HepG2 (cell line): ENCODE measurements at regions not wholly inside any gene's neighbourhood (a gene's known extent, or its start where the extent isn't known, plus 50 kb on each side); places are given as distances from the start of the nearest gene placed in this dataset.

Experiments used
- ATAC-seq: fragments of 200-7000 bp; cut with Tn5 transposase; 3 replicates; pipeline ENCODE4 v1.9.1; 2020; ENCODE audit warnings: mild to moderate bottlenecking, moderate library complexity
- BruUV-seq: library from RNA; stranded (reverse); fragments of 400-500 nt; replicated peaks from 2 replicates; lab custom pipeline; 2021; lab: Mats Ljungman, UMichigan
- CTCF ChIA-PET: fragments of 300-600 bp; formaldehyde crosslinking; extraction: SDS; loops from one replicate; lab custom pipeline; 2021; ENCODE audit warnings: low total read pairs, inconsistent platforms, low intra/inter-chr PET ratio; lab: Yijun Ruan, JAX
- POLR2A ChIA-PET: fragments of 350-600 bp; sonication (Branson Sonifier 250); formaldehyde crosslinking; loops from one replicate; lab custom pipeline; 2020; ENCODE audit warnings: antibody characterized with exemption, inconsistent platforms; lab: Yijun Ruan, JAX
- DNase-seq: peaks from one replicate; pipeline ENCODE4 v3.0.0-alpha.2; 2015; ENCODE audit warnings: low spot score
- FAIRE-seq: peaks from 3 replicates; lab custom pipeline; 2011; peaks lifted over from hg19 to GRCh38; lab: Jason Lieb, UNC
- H2AFZ ChIP-seq: one replicate; pipeline ENCODE4 v1.6.1; 2011; ENCODE audit warnings: low read length, inconsistent platforms
- H3K27ac ChIP-seq: fragments of 300-600 bp; 3 replicates; pipeline ENCODE4 v1.8.0; 2011; ENCODE audit warnings: mixed run types, mild to moderate bottlenecking, mixed read lengths, low read length, inconsistent platforms; ENCODE audit not compliant: insufficient read depth; ENCODE audit errors: extremely low read length
- H3K27me3 ChIP-seq, 2 experiments: fragments of 200-600 bp in 1 of 2; 2 replicates in 1 of 2; 3 replicates in 1 of 2; pipeline versions ENCODE4 v1.6.0 to v1.8.0; 2011; ENCODE audit warnings: low read length in 2 of 2, mild to moderate bottlenecking in 2 of 2, moderate library complexity in 2 of 2, inconsistent platforms in 1 of 2; ENCODE audit not compliant: insufficient read depth in 2 of 2, control insufficient read depth in 1 of 2
- H3K36me3 ChIP-seq, 2 experiments: fragments of 200-600 bp in 1 of 2; replicated peaks in 1 of 2; 2 replicates in 1 of 2; 3 replicates in 1 of 2; pipeline versions ENCODE4 v1.5.1 to v1.8.0; 2011; ENCODE audit warnings: low read length in 2 of 2, inconsistent platforms in 1 of 2; ENCODE audit not compliant: insufficient read depth in 2 of 2, control insufficient read depth in 1 of 2
- H3K4me1 ChIP-seq: 2 replicates; pipeline ENCODE4 v1.5.1; 2012; ENCODE audit warnings: low read length, inconsistent platforms; ENCODE audit not compliant: insufficient read depth
- H3K4me2 ChIP-seq: 2 replicates; pipeline ENCODE4 v1.6.0; 2011; ENCODE audit warnings: low read depth, low read length, inconsistent platforms
- H3K4me3 ChIP-seq, 3 experiments: fragments of 200-600 bp in 1 of 3; sonication (generic), shearing (Covaris generic) in 1 of 3; replicated peaks in 1 of 3; 2 replicates each; pipeline ENCODE4 v1.5.1; 2011 to 2016; ENCODE audit warnings: low read length in 3 of 3, inconsistent platforms in 2 of 3, low read depth in 2 of 3, mild to moderate bottlenecking in 2 of 3, control low read depth in 1 of 3, mixed read lengths in 1 of 3; ENCODE audit not compliant: insufficient read depth in 1 of 3
- H3K79me2 ChIP-seq: one replicate; pipeline ENCODE4 v1.6.1; 2011; ENCODE audit warnings: low read length, inconsistent platforms; ENCODE audit not compliant: insufficient read depth
- H3K9ac ChIP-seq: 2 replicates; pipeline ENCODE4 v1.6.0; 2011; ENCODE audit warnings: mild to moderate bottlenecking, low read depth, low read length, inconsistent platforms; ENCODE audit not compliant: insufficient read depth
- H3K9me3 ChIP-seq: 2 replicates; pipeline ENCODE4 v1.5.1; 2012; ENCODE audit warnings: mild to moderate bottlenecking, low read length
- H4K20me1 ChIP-seq: 2 replicates; pipeline ENCODE4 v1.6.0; 2011; ENCODE audit warnings: inconsistent platforms, mild to moderate bottlenecking, low read length, moderate library complexity; ENCODE audit not compliant: insufficient read depth
- AGO2 ChIP-seq: fragments of 200-400 bp; formaldehyde crosslinking; optimal IDR thresholded peaks from 2 replicates; pipeline ENCODE3; 2017; ENCODE audit warnings: mild to moderate bottlenecking, low read depth, low read length, moderate library complexity
- CREBL2 ChIP-seq: sonication (generic); formaldehyde crosslinking; IDR thresholded peaks from 2 replicates; pipeline ENCODE4 v1.8.1; 2023; ENCODE audit warnings: missing genetic modification reagents, mild to moderate bottlenecking, borderline replicate concordance
- IKZF4 ChIP-seq: sonication (generic); formaldehyde crosslinking; IDR thresholded peaks from 2 replicates; pipeline ENCODE4 v1.5.1; 2020; ENCODE audit warnings: borderline replicate concordance, mild to moderate bottlenecking, low read depth, missing genetic modification reagents; ENCODE audit errors: not compliant biosample characterization
- JUNB ChIP-seq: sonication (generic); formaldehyde crosslinking; IDR thresholded peaks from 2 replicates; pipeline ENCODE4 v1.8.0; 2022; ENCODE audit warnings: missing genetic modification reagents, mild to moderate bottlenecking, borderline replicate concordance
- LBX2 ChIP-seq: sonication (generic); formaldehyde crosslinking; IDR thresholded peaks from 2 replicates; pipeline ENCODE4 v1.5.0; 2020; ENCODE audit warnings: missing genetic modification reagents, mild to moderate bottlenecking, borderline replicate concordance
- NFYB ChIP-seq: sonication (generic); formaldehyde crosslinking; IDR thresholded peaks from 2 replicates; pipeline ENCODE4 v1.4.0; 2020; ENCODE audit warnings: missing genetic modification reagents
- NR2F1 ChIP-seq, 2 experiments: fragments of 450-650 bp in 1 of 2; formaldehyde crosslinking in 1 of 2; IDR thresholded peaks; 2 replicates each; pipeline versions ENCODE4 v1.5.0 to v1.6.1; 2016 to 2020; ENCODE audit warnings: mild to moderate bottlenecking in 1 of 2, missing compliant biosample characterization in 1 of 2, missing genetic modification reagents in 1 of 2, moderate library complexity in 1 of 2
- NRL ChIP-seq: sonication (generic); formaldehyde crosslinking; IDR thresholded peaks from 2 replicates; pipeline ENCODE4 v1.5.0; 2020; ENCODE audit warnings: missing genetic modification reagents, mild to moderate bottlenecking, moderate library complexity, borderline replicate concordance
- POGZ ChIP-seq: sonication (generic); formaldehyde crosslinking; IDR thresholded peaks from 2 replicates; pipeline ENCODE4 v1.4.0; 2020; ENCODE audit warnings: mild to moderate bottlenecking, missing genetic modification reagents
- REL ChIP-seq: sonication (generic); formaldehyde crosslinking; conservative IDR thresholded peaks from 2 replicates; pipeline ENCODE4 v1.8.0; 2022; ENCODE audit warnings: mild to moderate bottlenecking, missing genetic modification reagents, moderate library complexity
- ZNF563 ChIP-seq: sonication (generic); formaldehyde crosslinking; IDR thresholded peaks from 2 replicates; pipeline ENCODE4 v1.8.0; 2022; ENCODE audit warnings: mild to moderate bottlenecking, moderate library complexity, missing genetic modification reagents
- ZNF781 ChIP-seq: sonication (generic); formaldehyde crosslinking; IDR thresholded peaks from 2 replicates; pipeline ENCODE4 v1.5.1; 2020; ENCODE audit warnings: borderline replicate concordance, mild to moderate bottlenecking, missing genetic modification reagents; ENCODE audit errors: not compliant biosample characterization
- WGBS: methylation state at CpG from one replicate; pipeline ENCODE4 v1.1.6; 2017; ENCODE audit warnings: low lambda C conversion rate; 5-methylcytosine and 5-hydroxymethylcytosine counted together
- in situ Hi-C: cut with HindIII; loops from 2 replicates; pipeline ENCODE4 v1.10.0; 2017; ENCODE audit warnings: low pct_unique_long_range_greater_than_20kb; ENCODE audit not compliant: extremely low pct_ligation_motif_present
- intact Hi-C: fragments of 100-400 bp; cut with micrococcal nuclease; formaldehyde crosslinking; loops from one replicate; pipeline ENCODE4 v1.10.0; 2022; ENCODE audit not compliant: unreplicated experiment

- no peak for TF ChIP-seq IKZF4 (CRISPR knock-in tag)
- no peak for TF ChIP-seq LBX2
- no peak for TF ChIP-seq JUNB (CRISPR knock-in tag)
- no peak for TF ChIP-seq NR2F1 (CRISPR knock-in tag; IDR thresholded peaks at IDR 0.05)
- no peak for TF ChIP-seq ZNF563 (CRISPR knock-in tag)
- TF ChIP-seq ZNF781 (CRISPR knock-in tag), result no peak
- no peak for TF ChIP-seq AGO2
- TF ChIP-seq NFYB (CRISPR knock-in tag), result no peak
- TF ChIP-seq POGZ, result no peak
- no peak for TF ChIP-seq CREBL2 (CRISPR knock-in tag)
Observed at GRCh38 chr12:124441443-124442194, 125.8 kb downstream of the NCOR2 start (continued).

DNA sequence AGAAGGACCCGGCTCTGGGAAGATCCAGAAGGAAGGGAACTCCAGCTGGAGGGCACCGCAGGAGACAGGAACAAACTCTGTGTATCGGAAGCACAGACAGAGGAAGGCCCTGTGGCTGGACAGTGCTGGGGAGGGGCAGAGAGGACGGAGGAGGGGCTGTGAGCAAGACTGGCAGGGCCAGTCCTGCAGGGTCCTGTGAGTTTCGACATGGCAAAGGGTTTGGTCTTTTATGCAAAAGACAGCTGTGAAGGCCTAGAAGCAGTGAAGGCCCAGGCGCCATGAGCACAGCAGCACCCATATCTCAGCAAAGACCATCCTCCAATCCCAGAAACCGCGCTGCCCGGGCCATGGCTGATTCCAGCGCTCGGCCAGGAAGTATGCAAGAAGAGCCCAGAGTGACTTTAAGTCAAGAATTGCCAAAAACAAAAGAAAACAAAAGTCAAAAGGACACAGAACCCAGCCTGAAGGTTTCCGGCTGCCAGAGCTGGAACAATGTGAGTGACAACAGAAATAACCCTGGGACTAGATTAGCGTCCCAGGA lies 126.5 kb downstream of the NCOR2 start:
- POLR2A ChIA-PET, result no interaction called here
- ATAC-seq, result no peak
- no TSS peak for BruUV-seq

More for the DNA sequence above, 126.5 kb downstream of the NCOR2 start:
- H3K4me1 ChIP-seq, result no peaks in the 10 kb centered on the region
- H2AFZ ChIP-seq, result no peak overlapping the region
- H3K9ac ChIP-seq, result no peak overlapping the region
- H3K79me2 ChIP-seq, result no peaks in the 10 kb centered on the region
- DNase-seq (no peak), FAIRE-seq (no peak)
- no peak overlapping the region for H3K4me2 ChIP-seq
- CTCF ChIA-PET, result no interaction called here
- H3K4me3 ChIP-seq, result no peak overlapping the region
- H3K36me3 ChIP-seq, result peaks cover 11 to 25% of the 10 kb centered on the region in 2 experiments; a peak in 4 of 5 replicates
- H3K27me3 ChIP-seq, result no peaks in the 10 kb centered on the region
- no peaks in the 10 kb centered on the region for H4K20me1 ChIP-seq
- TF ChIP-seq REL (CRISPR knock-in tag) (no peak), NRL (CRISPR knock-in tag) (no peak)
- H3K27ac ChIP-seq, result no peak overlapping the region
- no peaks in the 10 kb centered on the region for H3K9me3 ChIP-seq
- intact Hi-C loops, result no loop called here
- in situ Hi-C loops, result no loop called here
- WGBS, result 98% methylated on average over 13 of the region's 13 CpGs
